OCI-LY7 (cell line): ENCODE measurements at regions not wholly inside any gene's neighbourhood (a gene's known extent, or its start where the extent isn't known, plus 50 kb on each side); places are given as distances from the start of the nearest gene placed in this dataset.

Experiments
- BruUV-seq: library from RNA; stranded (reverse); fragments of 400-500 nt; replicated peaks from 2 replicates; lab custom pipeline; 2021; lab: Mats Ljungman, UMichigan
- CTCF ChIA-PET: fragments of 300-600 bp; sonication (Branson Sonifier 250); formaldehyde crosslinking; loops from one replicate; lab custom pipeline; 2022; ENCODE audit warnings: antibody characterized with exemption; ENCODE audit not compliant: unreplicated experiment; lab: Charles Lee
- POLR2A ChIA-PET: fragments of 300-600 bp; sonication (Branson Sonifier 250); formaldehyde crosslinking; loops from one replicate; lab custom pipeline; 2022; ENCODE audit warnings: antibody characterized with exemption; lab: Charles Lee
- DNase-seq: peaks from one replicate; pipeline ENCODE4 v3.0.0-alpha.2; 2015; ENCODE audit warnings: low spot score
- H2AFZ ChIP-seq: fragments of 200-600 bp; sonication (generic), shearing (Covaris generic); 2 replicates; pipeline ENCODE4 v1.6.1; 2014; ENCODE audit warnings: mild to moderate bottlenecking, antibody characterized with exemption, low read length, moderate library complexity
- H3K27ac ChIP-seq: fragments of 200-600 bp; sonication (generic); 2 replicates; pipeline ENCODE4 v1.5.1; 2014; ENCODE audit warnings: mixed run types, low read depth, mild to moderate bottlenecking, moderate library complexity, low read length, inconsistent platforms; ENCODE audit not compliant: poor library complexity, severe bottlenecking
- H3K36me3 ChIP-seq: fragments of 200-600 bp; sonication (generic); 2 replicates; pipeline ENCODE4 v1.6.1; 2014; ENCODE audit warnings: mild to moderate bottlenecking, antibody characterized with exemption, low read length, moderate library complexity, mixed read lengths; ENCODE audit not compliant: insufficient read depth
- H3K4me1 ChIP-seq: fragments of 200-600 bp; sonication (generic); 2 replicates; pipeline ENCODE4 v1.5.1; 2014; ENCODE audit warnings: mild to moderate bottlenecking, low read length; ENCODE audit not compliant: insufficient read depth, poor library complexity, severe bottlenecking
- H3K4me2 ChIP-seq: fragments of 200-600 bp; sonication (generic); 2 replicates; pipeline ENCODE4 v1.6.1; 2014; ENCODE audit warnings: mild to moderate bottlenecking, low read length
- H3K4me3 ChIP-seq: fragments of 200-600 bp; sonication (generic); 2 replicates; pipeline ENCODE4 v1.5.1; 2014; ENCODE audit warnings: mild to moderate bottlenecking, low read depth, low read length; ENCODE audit not compliant: poor library complexity, severe bottlenecking
- H3K79me2 ChIP-seq: fragments of 200-600 bp; sonication (generic); 2 replicates; pipeline ENCODE4 v1.6.1; 2016; ENCODE audit warnings: low read depth, mild to moderate bottlenecking, low read length, moderate library complexity, mixed read lengths; ENCODE audit not compliant: insufficient read depth
- H3K9me2 ChIP-seq: fragments of 200-600 bp; sonication (generic); 2 replicates; pipeline ENCODE4 v1.6.1; 2016; ENCODE audit warnings: mild to moderate bottlenecking, low read length, mixed read lengths; ENCODE audit not compliant: insufficient read depth
- H3K9me3 ChIP-seq: fragments of 200-600 bp; sonication (generic); 2 replicates; pipeline ENCODE4 v1.6.1; 2014; ENCODE audit warnings: mild to moderate bottlenecking, mixed run types, low read length, mixed read lengths
- H4K20me1 ChIP-seq: fragments of 200-600 bp; sonication (generic); 2 replicates; pipeline ENCODE4 v1.6.1; 2014; ENCODE audit warnings: mild to moderate bottlenecking, antibody characterized with exemption, low read length, moderate library complexity, mixed read lengths; ENCODE audit not compliant: insufficient read depth
- EZH2phosphoT487 ChIP-seq: fragments of 200-600 bp; sonication (generic); IDR thresholded peaks from 2 replicates; pipeline ENCODE4 v1.6.1; 2018; ENCODE audit warnings: low read depth, borderline replicate concordance, mild to moderate bottlenecking, mixed run types, antibody characterized with exemption, low read length, moderate library complexity, mixed read lengths
- intact Hi-C: fragments of 100-400 bp; cut with micrococcal nuclease; formaldehyde crosslinking; loops from one replicate; pipeline ENCODE4 v1.10.0; 2022; ENCODE audit not compliant: unreplicated experiment
- TF ChIP-seq, protein P1 (sequence below): fragments of 200-600 bp; sonication (generic); conservative IDR thresholded peaks from 2 replicates; pipeline ENCODE4 v1.5.1; 2014; ENCODE audit warnings: mild to moderate bottlenecking, antibody characterized with exemption, low read length, moderate library complexity, mixed read lengths

DNA sequence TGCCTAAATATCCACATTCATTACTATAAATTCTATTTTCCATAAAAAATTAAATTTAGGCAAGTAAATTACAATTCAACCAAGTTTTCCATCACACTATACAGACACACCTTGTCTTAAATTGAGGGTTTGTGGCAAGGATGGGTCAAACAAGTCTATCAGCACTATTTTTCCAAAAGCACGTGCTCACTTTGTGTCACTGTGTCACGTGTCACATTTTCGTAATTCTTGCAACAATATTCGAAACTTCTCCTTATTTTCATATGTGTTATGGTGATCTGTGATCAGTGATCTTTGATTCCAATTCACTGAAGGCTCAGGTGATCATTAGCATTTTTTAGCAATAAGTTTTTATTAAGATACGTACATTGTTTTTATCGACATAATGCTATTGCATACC is 323.3 kb upstream of the CNTN4 start:
- POLR2A ChIA-PET = no interaction called here
- no peaks in the 10 kb centered on the region for H3K9me3 ChIP-seq
- CTCF ChIA-PET = no interaction called here

DNA sequence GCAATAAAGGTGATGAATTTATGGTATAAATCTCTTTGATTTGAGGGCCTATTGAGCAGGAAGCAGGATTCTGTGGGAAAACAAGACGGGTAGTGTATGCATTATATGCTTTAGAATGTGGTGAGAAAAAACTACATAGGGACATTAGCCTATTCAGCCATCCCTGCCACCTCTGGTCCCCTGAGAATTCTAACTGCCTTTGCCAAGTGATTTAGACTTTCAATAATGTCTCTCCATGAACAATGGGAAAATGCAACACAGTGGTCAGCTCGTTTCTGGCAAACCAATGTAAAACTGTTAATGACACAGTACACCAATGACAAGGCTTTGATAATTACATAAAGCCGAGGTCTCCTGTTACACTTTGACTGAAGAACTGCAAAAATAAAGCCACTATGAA is 314.7 kb upstream of the CNTN4 start:
- POLR2A ChIA-PET = no interaction called here
- no peak overlapping the region for H3K4me2 ChIP-seq
- intact Hi-C loops = no loop called here
- no peaks in the 10 kb centered on the region for H3K4me1 ChIP-seq
- H3K36me3 ChIP-seq = no peaks in the 10 kb centered on the region
- CTCF ChIA-PET = no interaction called here
- H3K9me3 ChIP-seq = no peaks in the 10 kb centered on the region
- no peak overlapping the region for H2AFZ ChIP-seq
- BruUV-seq = no TSS peak
- no peaks in the 10 kb centered on the region for H4K20me1 ChIP-seq
- H3K9me2 ChIP-seq = no peaks in the 10 kb centered on the region
- H3K27ac ChIP-seq = no peak overlapping the region
- no peak overlapping the region for H3K4me3 ChIP-seq
- TF ChIP-seq, protein P1, sequence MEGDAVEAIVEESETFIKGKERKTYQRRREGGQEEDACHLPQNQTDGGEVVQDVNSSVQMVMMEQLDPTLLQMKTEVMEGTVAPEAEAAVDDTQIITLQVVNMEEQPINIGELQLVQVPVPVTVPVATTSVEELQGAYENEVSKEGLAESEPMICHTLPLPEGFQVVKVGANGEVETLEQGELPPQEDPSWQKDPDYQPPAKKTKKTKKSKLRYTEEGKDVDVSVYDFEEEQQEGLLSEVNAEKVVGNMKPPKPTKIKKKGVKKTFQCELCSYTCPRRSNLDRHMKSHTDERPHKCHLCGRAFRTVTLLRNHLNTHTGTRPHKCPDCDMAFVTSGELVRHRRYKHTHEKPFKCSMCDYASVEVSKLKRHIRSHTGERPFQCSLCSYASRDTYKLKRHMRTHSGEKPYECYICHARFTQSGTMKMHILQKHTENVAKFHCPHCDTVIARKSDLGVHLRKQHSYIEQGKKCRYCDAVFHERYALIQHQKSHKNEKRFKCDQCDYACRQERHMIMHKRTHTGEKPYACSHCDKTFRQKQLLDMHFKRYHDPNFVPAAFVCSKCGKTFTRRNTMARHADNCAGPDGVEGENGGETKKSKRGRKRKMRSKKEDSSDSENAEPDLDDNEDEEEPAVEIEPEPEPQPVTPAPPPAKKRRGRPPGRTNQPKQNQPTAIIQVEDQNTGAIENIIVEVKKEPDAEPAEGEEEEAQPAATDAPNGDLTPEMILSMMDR = no peak
- TF ChIP-seq EZH2phosphoT487 = no peak
- H3K79me2 ChIP-seq = no peaks in the 10 kb centered on the region
- DNase-seq = no peak

More for the DNA sequence above, 323.3 kb upstream of the CNTN4 start:
- Histone ChIP-seq H3K9me2 (no peaks in the 10 kb centered on the region), H3K4me2 (no peak overlapping the region), H3K4me1 (no peaks in the 10 kb centered on the region), H3K4me3 (no peak overlapping the region), H4K20me1 (no peaks in the 10 kb centered on the region), H3K36me3 (no peaks in the 10 kb centered on the region), H3K79me2 (no peaks in the 10 kb centered on the region), H3K27ac (no peak overlapping the region), H2AFZ (no peak overlapping the region)
- DNase-seq = no peak
- no peak for TF ChIP-seq EZH2phosphoT487
- TF ChIP-seq, protein P1 = no peak
- intact Hi-C loops = no loop called here
- no TSS peak for BruUV-seq

DNA sequence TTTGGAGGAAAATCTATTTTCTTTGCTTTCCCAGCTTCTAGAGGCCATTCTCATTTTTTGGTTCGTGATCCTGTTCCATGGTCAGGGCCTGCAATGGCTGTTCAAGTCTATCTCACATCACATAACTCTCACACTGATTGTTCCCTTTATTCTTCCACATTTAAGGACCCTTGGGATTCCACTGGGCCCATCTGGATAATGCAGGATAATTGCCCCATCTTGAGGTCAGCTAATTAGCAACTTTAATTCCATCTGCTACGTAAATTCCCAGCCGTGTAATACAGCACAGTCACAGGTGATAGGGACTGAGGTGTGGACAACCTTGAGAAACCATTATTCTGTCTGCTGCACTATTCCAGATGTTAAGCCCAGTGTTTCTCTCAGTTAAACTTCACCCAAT is 311.6 kb upstream of the CNTN4 start:
- Histone ChIP-seq H3K9me2 (no peaks in the 10 kb centered on the region), H3K27ac (no peak overlapping the region), H3K4me1 (no peaks in the 10 kb centered on the region), H4K20me1 (no peaks in the 10 kb centered on the region), H2AFZ (no peak overlapping the region), H3K79me2 (no peaks in the 10 kb centered on the region), H3K36me3 (no peaks in the 10 kb centered on the region), H3K4me3 (no peak overlapping the region), H3K9me3 (no peaks in the 10 kb centered on the region), H3K4me2 (no peak overlapping the region)
- TF ChIP-seq, protein P1 = no peak
- no peak for TF ChIP-seq EZH2phosphoT487
- DNase-seq = no peak
- BruUV-seq = no TSS peak
- POLR2A ChIA-PET = no interaction called here
- intact Hi-C loops = no loop called here
- CTCF ChIA-PET = no interaction called here
